NCI-H1417 (cell line): ENCODE measurements at regions not wholly inside any gene's neighbourhood (a gene's known extent, or its start where the extent isn't known, plus 50 kb on each side); places are given as distances from the start of the nearest gene placed in this dataset.
"Not testable (repeated sequence)": the region's sequence is repeated elsewhere in the genome, so short reads cannot be mapped to it uniquely, and the experiment has no call there.

ENCODE experiments used
- DNase-seq, 3 experiments: peaks; one replicate each; lab custom pipeline; 2025; lab: John Stamatoyannopoulos, UW

DNA sequence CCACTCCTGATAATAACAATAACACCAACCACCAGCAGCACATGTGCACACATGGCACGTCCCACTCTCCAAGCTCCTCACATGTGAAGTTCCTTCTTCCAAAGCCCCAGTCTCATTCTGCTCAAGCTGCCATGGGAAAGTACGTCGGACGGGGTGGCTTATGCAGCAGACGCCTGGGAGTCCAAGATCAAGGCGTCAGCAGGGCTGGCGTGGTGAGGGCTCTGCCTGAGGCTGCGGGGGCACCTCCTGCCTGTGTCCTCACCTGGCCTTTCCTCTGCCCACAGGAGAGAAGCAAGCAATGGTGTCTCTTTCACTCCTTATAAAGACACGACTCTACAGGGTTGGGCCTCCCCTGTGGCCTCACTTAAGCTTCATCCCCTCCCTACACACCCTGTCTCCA, 68.8 kb upstream of the INSIG1 start:
- no peak for DNase-seq

GRCh38 chr7:155229548-155230168, 68.0 kb upstream of the INSIG1 start:
- peak in 1 of 3 experiments; percentile 28 for DNase-seq

GRCh38 chr7:155230169-155230593, 67.5 kb upstream of the INSIG1 start:
- DNase-seq: no peak

DNA sequence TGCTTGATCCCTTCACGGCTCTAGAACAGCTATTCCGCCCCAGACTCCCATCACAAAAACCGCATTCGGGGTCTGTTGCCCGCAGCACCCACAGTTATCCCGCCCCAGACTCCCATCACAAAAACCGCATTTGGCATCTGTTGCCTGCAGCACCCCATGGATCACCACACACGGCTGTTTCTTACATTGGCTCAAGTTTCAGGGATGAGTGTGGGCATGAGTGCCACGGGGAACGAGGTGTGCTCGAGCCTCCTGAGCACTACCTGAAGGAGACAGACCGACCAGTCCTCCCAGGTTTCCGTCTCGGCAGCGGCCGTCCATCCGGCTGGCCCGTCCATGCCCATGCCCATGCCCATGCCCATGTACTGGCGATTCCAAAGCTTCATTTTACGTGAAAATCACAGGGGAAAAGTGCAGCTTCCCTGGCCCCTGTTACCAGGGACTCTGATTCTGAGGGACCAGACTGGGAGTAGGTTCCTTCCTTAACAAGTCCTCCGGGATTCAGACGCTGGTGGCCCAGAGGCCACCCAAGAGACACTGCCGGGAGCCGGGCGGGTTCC, 66.4 kb upstream of the INSIG1 start:
- DNase-seq: no peak

DNA sequence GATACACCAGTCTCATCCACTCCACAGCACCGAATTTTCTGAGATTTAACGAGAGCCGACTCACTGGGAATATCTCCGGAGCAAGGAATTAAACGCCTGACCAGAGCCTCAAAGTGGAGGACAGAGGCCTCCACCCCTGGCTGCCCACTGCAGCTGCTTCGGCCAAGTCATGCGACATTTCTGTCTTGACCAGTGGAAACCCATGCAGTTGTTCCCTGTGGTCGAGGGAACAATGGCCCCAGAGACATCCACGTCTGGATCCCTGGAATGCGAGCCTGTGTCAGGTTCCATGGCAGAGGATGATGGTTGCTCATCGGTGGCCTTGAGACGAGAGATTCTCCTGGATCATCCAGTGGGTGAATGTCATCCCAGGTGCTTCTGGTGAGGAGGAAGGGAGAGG, 65.7 kb upstream of the INSIG1 start:
- no peak for DNase-seq

- no peak for DNase-seq
Measured at GRCh38 chr7:155232911-155233310, 64.8 kb upstream of the INSIG1 start.

DNA sequence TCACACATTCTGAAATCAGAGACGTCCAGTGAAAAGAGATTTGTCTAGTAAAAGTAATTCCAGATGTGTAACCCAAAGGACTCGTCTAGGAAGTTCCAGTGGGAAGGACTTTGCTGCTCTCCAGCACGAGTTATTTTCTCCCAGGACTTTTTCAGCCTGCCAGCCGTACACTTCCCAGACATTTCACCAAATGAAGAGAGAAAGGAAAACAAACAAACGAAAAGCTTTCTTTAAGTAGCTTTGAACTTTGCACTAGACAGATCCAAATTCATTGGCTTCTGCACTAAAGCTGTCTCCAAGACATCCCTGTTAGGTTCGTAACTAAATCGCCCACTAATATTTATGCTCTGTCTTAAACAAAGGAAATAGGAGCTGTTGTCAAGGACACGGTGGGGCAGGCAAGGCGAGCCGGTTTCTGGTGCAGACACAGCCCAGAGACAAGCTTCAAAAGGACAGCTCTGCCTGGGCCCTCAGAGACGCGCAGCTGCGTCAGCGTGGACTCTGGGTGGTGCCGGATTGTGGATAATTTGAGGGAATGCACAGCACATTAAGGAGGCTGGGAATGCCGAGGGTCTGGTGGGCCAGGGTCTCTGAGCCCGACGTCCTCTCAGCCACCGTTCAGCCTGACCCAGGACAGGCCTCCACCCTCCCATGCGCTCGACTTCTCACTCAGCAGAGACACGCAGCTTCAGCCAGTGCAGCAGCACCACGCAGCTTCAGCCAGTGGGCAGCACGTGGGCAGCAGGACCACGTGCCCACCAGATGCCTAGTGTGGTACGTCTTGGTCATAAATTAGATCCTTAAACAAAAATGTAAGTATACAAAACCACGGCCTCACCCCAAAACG, 64.1 kb upstream of the INSIG1 start:
- DNase-seq: no peak

GRCh38 chr7:155234158-155234492, 63.6 kb upstream of the INSIG1 start:
- DNase-seq: peak in 1 of 3 experiments; percentile 14

DNA sequence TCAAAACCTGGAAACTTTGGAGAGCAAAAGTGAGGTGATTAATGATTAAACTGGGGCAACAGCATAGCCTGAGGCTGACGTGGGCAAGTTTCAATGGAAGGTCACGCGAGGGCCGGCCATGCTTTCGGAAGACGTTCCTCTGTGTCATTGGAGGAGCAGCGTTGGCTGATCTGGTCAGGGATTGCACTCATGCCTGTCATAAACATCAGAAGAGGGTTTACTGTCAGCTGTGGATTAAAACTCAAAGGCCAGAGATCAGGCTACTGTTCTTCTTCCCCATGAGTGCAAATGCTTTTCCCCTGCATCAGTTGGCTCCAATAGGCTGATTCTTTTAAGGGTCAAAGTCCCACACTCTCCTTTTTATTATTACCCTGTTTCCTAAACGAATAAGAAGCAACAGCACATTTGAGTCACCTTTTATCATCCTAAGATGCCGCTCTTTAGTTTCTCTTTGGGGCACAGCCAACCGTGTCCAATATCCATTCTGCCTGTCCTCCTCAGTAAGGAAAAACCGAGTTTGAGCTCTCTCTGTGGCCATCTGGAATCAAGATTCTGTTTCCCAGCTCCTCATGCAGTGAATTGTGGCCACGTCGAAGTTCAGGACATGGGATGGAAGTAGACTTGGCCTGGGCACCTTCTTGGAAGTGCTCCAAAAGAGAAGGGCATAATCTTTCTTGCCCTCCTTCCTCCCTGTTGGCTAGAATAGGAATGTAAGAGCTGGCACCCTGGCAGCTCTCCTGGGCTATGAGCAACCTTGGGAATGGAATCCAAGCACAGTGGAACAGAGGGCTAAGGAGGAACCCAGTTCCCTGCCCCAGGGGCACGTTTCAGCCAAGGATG, 62.5 kb upstream of the INSIG1 start:
- no peak for DNase-seq

GRCh38 chr7:155236386-155236785, 61.3 kb upstream of the INSIG1 start:
- no peak for DNase-seq

- no peak for DNase-seq
Measured at GRCh38 chr7:155237297-155237696, 60.4 kb upstream of the INSIG1 start.

GRCh38 chr7:155237730-155238129, 59.9 kb upstream of the INSIG1 start:
- no peak for DNase-seq

- not testable (repeated sequence) for DNase-seq
Measured at GRCh38 chr7:155239431-155240087, 58.1 kb upstream of the INSIG1 start.

GRCh38 chr7:155244675-155245074, 53.0 kb upstream of the INSIG1 start:
- no peak for DNase-seq

DNA sequence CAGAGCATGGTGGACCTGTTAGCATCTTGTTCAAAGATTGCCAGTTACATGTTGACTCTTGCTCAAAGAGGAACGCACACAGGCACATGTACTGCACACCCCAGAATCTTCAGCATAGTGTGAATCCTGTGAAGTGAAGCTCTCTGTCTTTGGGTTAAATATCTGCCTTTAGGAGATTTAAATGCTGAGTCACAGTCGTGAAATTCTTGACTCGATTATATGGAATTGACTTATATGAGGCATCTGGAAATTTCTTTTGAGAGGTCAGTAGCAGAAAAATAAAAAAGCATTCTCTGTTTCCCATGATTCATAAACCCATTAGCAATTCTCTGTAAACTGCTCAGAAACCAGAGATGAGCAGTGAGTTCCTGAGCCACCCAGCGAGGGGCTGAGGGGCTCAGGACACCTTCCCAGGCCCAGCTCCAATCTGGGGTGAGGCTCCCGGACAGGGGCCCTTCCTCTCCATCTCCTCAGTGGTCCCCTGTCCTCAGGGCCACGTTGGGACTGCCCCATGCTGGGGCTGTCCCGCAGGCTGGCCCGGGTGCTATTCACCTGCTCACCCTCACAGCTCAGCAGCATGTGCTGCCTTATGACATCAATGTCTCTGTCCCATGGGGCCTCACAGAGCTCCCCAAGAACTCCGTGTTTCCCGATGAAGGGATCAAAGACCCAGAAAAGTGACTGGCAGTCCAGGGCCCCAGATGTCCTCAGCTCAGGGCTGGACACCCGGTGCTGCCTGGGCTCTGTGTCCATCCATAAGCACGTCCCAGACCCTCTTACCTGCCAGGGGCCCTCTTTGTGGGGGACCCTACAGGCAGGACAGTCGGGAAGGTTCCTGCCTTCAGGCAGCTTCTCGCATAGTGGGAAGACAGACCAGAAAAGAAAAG, 50.0 kb upstream of the INSIG1 start:
- no peak for DNase-seq
